ENCODE measurements at regions not wholly inside any gene's neighbourhood (a gene's known extent, or its start where the extent isn't known, plus 50 kb on each side); places are given as distances from the start of the nearest gene placed in this dataset.

DNA sequence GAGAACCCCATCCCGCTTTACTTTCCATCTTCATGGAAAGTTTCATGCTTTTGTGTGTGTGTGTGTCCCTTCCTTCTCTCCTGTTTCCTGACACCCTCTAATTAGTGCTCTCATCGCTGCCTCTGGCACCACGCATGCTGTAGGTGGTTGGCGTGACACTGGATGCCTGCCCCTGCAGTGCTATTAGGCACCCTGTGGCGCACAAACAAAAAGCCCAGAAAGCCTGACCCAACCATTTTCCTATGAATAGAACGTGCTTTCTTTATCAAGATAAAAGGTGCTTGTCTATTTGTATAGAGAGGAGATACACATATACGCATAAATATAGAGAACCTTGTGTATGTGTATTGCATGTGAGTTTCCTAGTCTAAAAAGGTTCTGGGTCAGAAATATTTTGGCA lies 120.8 kb upstream of the CDCA7L start:
- H3K36me3 ChIP-seq (ENCODE audit: control insufficient read depth in 4 of 4, insufficient read depth in 3 of 4, low read depth in 1 of 4, low read length in 3 of 4): no peaks in the 10 kb centered on the region
- no peaks in the 10 kb centered on the region for H3K27me3 ChIP-seq (ENCODE audit: control insufficient read depth in 4 of 4, insufficient read depth in 4 of 4, low read length in 3 of 4)
- WGBS: 81% methylated on average over 7 of the region's 7 CpGs
- no peak overlapping the region for H3K27ac ChIP-seq (ENCODE audit: low read depth in 1 of 2, low read length in 2 of 2)
- no peak for DNase-seq (ENCODE audit: low spot score)
- TF ChIP-seq FOXA1 (IDR thresholded peaks at IDR 0.05) (no peak), FOXA2 (IDR thresholded peaks at IDR 0.05) (no peak), HNF4A (conservative IDR thresholded peaks at IDR 0.05) (no peak), HNF4G (IDR thresholded peaks at IDR 0.05) (no peak), EGR1 (IDR thresholded peaks at IDR 0.05; ENCODE audit: low read depth in 2 of 2) (no peak), RAD21 (IDR thresholded peaks at IDR 0.05) (no peak), JUND (IDR thresholded peaks at IDR 0.05) (no peak), TAF1 (conservative IDR thresholded peaks at IDR 0.05) (no peak), SP1 (IDR thresholded peaks at IDR 0.05) (no peak), RXRA (IDR thresholded peaks at IDR 0.05) (no peak), NR2F2 (IDR thresholded peaks at IDR 0.05) (no peak), YY1 (IDR thresholded peaks at IDR 0.05) (no peak), GABPA (IDR thresholded peaks at IDR 0.05 in 1 of 2, conservative IDR thresholded peaks at IDR 0.05 in 1 of 2) (no peak)
- TF ChIP-seq, protein P1, sequence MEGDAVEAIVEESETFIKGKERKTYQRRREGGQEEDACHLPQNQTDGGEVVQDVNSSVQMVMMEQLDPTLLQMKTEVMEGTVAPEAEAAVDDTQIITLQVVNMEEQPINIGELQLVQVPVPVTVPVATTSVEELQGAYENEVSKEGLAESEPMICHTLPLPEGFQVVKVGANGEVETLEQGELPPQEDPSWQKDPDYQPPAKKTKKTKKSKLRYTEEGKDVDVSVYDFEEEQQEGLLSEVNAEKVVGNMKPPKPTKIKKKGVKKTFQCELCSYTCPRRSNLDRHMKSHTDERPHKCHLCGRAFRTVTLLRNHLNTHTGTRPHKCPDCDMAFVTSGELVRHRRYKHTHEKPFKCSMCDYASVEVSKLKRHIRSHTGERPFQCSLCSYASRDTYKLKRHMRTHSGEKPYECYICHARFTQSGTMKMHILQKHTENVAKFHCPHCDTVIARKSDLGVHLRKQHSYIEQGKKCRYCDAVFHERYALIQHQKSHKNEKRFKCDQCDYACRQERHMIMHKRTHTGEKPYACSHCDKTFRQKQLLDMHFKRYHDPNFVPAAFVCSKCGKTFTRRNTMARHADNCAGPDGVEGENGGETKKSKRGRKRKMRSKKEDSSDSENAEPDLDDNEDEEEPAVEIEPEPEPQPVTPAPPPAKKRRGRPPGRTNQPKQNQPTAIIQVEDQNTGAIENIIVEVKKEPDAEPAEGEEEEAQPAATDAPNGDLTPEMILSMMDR (IDR thresholded peaks at IDR 0.05; ENCODE audit: low read depth, low read length, missing input control): no peak
- TF ChIP-seq, protein P2, sequence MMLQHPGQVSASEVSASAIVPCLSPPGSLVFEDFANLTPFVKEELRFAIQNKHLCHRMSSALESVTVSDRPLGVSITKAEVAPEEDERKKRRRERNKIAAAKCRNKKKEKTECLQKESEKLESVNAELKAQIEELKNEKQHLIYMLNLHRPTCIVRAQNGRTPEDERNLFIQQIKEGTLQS (IDR thresholded peaks at IDR 0.05): no peak
- TF ChIP-seq, protein P3, sequence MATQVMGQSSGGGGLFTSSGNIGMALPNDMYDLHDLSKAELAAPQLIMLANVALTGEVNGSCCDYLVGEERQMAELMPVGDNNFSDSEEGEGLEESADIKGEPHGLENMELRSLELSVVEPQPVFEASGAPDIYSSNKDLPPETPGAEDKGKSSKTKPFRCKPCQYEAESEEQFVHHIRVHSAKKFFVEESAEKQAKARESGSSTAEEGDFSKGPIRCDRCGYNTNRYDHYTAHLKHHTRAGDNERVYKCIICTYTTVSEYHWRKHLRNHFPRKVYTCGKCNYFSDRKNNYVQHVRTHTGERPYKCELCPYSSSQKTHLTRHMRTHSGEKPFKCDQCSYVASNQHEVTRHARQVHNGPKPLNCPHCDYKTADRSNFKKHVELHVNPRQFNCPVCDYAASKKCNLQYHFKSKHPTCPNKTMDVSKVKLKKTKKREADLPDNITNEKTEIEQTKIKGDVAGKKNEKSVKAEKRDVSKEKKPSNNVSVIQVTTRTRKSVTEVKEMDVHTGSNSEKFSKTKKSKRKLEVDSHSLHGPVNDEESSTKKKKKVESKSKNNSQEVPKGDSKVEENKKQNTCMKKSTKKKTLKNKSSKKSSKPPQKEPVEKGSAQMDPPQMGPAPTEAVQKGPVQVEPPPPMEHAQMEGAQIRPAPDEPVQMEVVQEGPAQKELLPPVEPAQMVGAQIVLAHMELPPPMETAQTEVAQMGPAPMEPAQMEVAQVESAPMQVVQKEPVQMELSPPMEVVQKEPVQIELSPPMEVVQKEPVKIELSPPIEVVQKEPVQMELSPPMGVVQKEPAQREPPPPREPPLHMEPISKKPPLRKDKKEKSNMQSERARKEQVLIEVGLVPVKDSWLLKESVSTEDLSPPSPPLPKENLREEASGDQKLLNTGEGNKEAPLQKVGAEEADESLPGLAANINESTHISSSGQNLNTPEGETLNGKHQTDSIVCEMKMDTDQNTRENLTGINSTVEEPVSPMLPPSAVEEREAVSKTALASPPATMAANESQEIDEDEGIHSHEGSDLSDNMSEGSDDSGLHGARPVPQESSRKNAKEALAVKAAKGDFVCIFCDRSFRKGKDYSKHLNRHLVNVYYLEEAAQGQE (IDR thresholded peaks at IDR 0.05): no peak
- TF ChIP-seq, protein P4, sequence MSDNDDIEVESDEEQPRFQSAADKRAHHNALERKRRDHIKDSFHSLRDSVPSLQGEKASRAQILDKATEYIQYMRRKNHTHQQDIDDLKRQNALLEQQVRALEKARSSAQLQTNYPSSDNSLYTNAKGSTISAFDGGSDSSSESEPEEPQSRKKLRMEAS (IDR thresholded peaks at IDR 0.05): no peak
- TF ChIP-seq, protein P5, sequence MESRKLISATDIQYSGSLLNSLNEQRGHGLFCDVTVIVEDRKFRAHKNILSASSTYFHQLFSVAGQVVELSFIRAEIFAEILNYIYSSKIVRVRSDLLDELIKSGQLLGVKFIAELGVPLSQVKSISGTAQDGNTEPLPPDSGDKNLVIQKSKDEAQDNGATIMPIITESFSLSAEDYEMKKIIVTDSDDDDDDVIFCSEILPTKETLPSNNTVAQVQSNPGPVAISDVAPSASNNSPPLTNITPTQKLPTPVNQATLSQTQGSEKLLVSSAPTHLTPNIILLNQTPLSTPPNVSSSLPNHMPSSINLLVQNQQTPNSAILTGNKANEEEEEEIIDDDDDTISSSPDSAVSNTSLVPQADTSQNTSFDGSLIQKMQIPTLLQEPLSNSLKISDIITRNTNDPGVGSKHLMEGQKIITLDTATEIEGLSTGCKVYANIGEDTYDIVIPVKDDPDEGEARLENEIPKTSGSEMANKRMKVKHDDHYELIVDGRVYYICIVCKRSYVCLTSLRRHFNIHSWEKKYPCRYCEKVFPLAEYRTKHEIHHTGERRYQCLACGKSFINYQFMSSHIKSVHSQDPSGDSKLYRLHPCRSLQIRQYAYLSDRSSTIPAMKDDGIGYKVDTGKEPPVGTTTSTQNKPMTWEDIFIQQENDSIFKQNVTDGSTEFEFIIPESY (IDR thresholded peaks at IDR 0.05): no peak
- no peaks in the 10 kb centered on the region for H3K9me3 ChIP-seq (ENCODE audit: control insufficient read depth in 4 of 4, low read length in 3 of 4)
- no peak overlapping the region for H3K4me3 ChIP-seq (ENCODE audit: low read depth in 1 of 3, low read length in 3 of 3)
- no peak overlapping the region for H3K9ac ChIP-seq (ENCODE audit: low read depth in 1 of 2, low read length in 2 of 2)
- no peaks in the 10 kb centered on the region for H3K4me1 ChIP-seq (ENCODE audit: control insufficient read depth in 4 of 4, insufficient read depth in 4 of 4, low read length in 3 of 4)

Measured in liver (tissue), 8 donors.